HG03045 (cell line): ENCODE measurements at regions not wholly inside any gene's neighbourhood (a gene's known extent, or its start where the extent isn't known, plus 50 kb on each side); places are given as distances from the start of the nearest gene placed in this dataset.

ENCODE experiments used
- ATAC-seq: cut with Tn5 transposase; IDR thresholded peaks from one replicate; pipeline ENCODE4 v1.9.1; 2021; ENCODE audit warnings: mild to moderate bottlenecking, moderate library complexity; ENCODE audit not compliant: unreplicated experiment

GRCh38 chr1:114342376-114342775, 168.6 kb downstream of the TRIM33 start:
- no peak for ATAC-seq

- ATAC-seq = no peak
Measured at GRCh38 chr1:114341856-114342255, 169.1 kb downstream of the TRIM33 start.

- ATAC-seq = no peak
Measured at GRCh38 chr1:114341299-114341698, 169.7 kb downstream of the TRIM33 start.

GRCh38 chr1:114340892-114341291, 170.1 kb downstream of the TRIM33 start:
- ATAC-seq = no peak

- no peak for ATAC-seq
Measured at GRCh38 chr1:114339379-114339778, 171.6 kb downstream of the TRIM33 start.

DNA sequence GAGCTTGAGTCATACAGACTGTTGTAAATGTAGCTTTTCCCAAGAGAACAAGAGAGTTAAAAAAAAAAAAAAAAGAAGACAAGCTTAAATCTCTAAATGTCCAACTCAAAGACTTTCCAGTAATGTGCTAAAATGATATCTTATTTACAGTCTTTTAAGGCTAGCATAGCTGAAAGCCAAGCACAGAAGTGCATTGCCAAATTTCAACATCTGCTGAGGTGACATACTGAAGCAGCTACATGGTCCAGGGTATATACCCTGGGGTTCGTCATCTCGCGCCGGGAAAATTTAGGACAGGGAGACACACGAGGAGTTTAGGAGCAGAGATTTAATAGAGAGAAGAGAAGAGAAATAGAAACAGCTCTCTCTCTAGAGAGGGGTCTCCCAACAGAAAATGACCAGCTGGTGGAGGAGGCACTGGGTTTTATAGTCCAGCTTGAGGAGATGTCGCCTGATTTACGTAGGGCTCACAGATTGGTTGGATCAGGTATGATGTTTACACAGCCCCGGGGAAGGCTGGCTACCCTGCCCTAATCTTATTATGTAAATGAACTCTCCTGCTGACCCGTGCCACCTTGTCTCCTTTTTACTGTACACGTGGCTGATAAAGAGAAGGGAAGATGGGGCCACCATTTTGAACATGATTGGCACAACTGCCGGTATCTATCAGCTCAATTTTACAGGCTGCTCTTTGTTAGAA, 172.7 kb downstream of the TRIM33 start:
- ATAC-seq = no peak

- no peak for ATAC-seq
Measured at GRCh38 chr1:114337417-114337816, 173.6 kb downstream of the TRIM33 start.

- ATAC-seq = no peak
Measured at GRCh38 chr1:114336360-114336759, 174.6 kb downstream of the TRIM33 start.

DNA sequence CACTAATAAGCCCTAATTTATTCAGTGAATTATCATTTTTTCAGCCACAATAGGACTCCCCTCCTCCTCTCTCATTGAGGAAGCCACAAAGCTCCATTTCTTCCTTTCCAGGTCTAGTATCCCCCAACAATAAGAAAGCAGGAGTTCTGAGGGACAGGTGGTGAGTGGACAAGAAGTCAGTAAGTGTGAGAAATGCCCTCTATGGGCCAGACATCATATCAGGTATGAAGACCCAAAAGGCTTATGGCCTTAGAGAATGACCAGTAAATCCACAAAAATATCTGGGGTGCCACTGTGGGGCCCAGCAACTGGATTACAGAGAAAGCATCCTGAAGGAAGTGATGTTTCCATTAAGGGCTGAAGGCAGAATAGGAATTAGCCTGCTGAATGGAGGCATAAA, 175.7 kb downstream of the TRIM33 start:
- no peak for ATAC-seq

DNA sequence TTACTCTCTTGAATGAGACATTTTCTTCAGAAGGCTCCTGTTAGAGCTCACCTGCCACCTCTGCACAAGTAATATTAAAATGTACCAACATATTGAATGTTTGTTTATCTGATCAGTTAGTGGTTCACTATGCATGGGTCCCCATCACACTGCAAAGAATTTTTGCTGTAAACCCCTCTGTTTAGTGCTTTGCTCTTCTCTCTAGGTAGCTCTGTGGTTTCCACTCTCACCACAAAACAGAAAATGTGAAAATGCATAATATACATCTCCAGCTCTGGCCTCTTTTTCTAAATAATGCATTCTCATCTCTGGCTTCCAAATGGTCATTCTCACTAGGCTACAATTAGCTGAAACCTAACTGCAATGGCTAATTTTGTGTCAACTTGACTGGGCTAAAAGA, 176.7 kb downstream of the TRIM33 start:
- no peak for ATAC-seq

- ATAC-seq = no peak
Measured at GRCh38 chr1:114333690-114334089, 177.3 kb downstream of the TRIM33 start.

DNA sequence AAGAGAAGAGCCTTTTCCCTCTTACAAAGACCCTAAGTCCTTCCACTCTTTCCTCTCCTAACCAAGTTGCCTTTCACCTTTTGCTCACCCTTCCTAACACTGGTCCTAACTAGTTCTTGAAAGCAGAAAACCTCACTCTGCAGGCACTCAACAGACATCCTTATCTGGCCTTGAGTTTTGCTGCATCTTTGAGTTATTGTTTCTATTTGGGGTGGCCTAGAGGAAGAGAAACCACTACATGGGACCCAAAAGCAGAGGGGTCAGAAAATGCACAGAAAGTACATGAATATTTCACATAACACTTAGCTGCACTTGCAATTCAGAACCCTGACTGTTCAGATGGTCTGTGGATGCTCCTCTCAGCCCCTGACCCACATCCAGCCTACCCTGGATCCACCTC, 178.3 kb upstream of the SYT6 start:
- ATAC-seq = no peak

- ATAC-seq = no peak
Measured at GRCh38 chr1:114330451-114330983, 176.8 kb upstream of the SYT6 start.

DNA sequence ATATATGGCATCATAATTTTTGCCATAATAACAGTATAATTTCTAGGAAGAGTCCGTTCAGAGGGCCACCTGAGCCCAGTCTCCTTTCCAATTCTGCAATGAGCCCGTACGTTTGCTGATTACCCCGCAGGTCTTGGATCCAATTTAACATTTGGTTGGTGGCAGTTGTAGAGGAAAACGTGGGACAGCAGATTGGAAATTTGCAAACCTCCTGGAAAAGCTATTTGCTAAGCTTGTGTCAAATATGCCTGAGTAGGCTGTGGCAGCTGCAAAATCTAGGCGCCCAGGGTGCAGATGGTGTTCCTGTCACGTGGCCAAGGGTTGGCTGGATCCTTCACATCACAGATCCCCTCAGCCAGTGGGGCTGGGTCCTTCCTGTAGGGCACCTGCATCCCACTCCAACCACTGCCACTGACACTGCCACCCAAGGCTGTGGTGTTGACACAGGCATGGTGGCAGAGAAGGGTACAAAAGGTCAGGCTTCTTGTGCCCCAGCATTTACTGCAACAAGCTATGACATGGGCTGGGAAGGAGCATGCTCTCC, 174.8 kb upstream of the SYT6 start:
- ATAC-seq = no peak

- no peak for ATAC-seq
Measured at GRCh38 chr1:114324662-114324965, 170.9 kb upstream of the SYT6 start.

- ATAC-seq = no peak
Measured at GRCh38 chr1:114323959-114324661, 170.4 kb upstream of the SYT6 start.

DNA sequence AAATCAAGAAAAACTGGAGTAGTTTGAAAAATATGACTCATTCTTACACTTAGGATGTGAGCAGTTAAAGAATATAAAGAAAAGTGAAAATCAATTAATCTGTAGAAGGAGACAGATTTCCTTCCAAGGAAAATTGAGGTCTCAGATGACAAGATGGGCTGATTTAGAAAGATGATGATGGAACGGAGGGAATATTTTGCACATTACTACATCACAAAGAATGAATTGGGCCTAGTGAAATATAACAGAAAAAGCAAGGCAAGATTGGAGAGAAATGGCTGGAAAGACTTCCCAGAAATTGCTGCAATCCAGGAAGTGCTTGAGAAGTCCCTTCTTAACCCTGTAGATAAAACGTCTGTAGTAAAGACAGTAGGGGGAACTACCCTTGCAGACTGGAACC, 169.1 kb upstream of the SYT6 start:
- no peak for ATAC-seq

DNA sequence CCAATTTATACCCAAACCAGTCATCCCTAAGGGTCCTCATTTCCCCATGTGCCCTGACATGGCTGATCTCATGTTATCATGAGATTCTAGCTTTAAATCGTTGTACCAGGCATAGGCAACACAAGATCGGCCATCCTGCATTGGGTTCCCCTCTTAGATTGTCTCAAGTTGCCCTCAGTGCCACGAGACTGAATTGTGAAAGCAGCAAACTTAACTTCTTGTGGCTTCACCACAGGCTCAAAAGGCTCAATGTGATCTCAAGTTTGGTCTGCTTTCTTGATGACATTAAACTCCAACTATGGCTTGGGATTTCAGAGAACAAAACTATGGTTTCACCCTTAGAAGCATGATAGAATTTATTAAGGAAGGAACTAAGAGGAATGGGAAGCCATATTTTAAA, 168.5 kb upstream of the SYT6 start:
- no peak for ATAC-seq

DNA sequence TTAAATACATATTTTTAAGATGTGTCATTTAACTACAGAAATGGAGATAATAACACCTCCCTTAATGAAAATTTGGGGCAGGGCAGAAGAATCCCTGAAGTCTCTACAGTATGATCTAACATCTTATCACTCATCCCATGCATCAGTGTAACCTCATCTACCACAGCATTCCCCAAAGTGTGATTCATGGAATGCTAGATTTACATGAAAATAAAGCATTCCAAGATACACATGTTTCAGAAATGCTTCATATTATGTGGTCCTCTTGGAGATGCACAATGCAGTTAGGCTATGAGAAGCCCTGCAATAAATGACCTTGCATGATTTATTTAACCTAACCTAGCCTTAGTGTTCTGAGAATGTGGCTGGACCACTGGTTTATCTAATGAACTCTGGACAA, 166.9 kb upstream of the SYT6 start:
- no peak for ATAC-seq

DNA sequence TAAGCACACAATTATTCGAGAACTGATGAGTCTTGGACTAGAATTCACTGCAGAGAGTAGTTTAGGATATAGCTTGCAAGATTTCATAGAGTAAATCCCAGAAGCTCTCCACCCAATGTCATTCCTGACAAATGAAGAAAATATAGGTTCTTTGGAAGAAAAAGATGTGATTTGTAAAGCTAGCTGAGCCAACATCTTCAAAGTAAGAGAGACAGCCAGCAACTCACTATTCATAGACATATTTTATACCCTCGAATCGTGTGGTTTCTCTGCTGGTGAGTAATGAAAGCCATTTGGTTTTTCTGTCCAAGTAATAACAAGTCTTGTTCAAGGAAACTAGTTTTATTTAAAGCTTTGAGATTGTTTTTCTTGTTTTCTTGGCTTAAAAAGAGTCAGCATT, 165.7 kb upstream of the SYT6 start:
- ATAC-seq = no peak

GRCh38 chr1:114318961-114319360, 165.3 kb upstream of the SYT6 start:
- ATAC-seq = no peak

GRCh38 chr1:114316204-114316603, 162.5 kb upstream of the SYT6 start:
- no peak for ATAC-seq
